ENCODE measurements at regions not wholly inside any gene's neighbourhood (a gene's known extent, or its start where the extent isn't known, plus 50 kb on each side); places are given as distances from the start of the nearest gene placed in this dataset.

- intact Hi-C loops (cut with DNase I) = no loop called here
- no peak for DNase-seq (ENCODE audit: low spot score)
Measured at GRCh38 chr4:138297743-138298405, 55.7 kb upstream of the SLC7A11 start.

- DNase-seq (ENCODE audit: low spot score) = no peak
- intact Hi-C loops (cut with DNase I) = no loop called here
Measured at GRCh38 chr4:138292321-138292720, 50.2 kb upstream of the SLC7A11 start.
